AG09309 (cell line): ENCODE measurements at regions not wholly inside any gene's neighbourhood (a gene's known extent, or its start where the extent isn't known, plus 50 kb on each side); places are given as distances from the start of the nearest gene placed in this dataset.

Source experiments
- DNase-seq: peaks from one replicate; pipeline ENCODE4 v3.0.0-alpha.2; 2010; ENCODE audit warnings: low read depth
- H3K4me3 ChIP-seq: 2 replicates; pipeline ENCODE4 v1.5.1; 2011; ENCODE audit warnings: mild to moderate bottlenecking, low read depth, low read length, moderate library complexity; ENCODE audit not compliant: control insufficient read depth
- CTCF ChIP-seq: IDR thresholded peaks from 2 replicates; pipeline ENCODE4 v1.5.1; 2011; ENCODE audit warnings: mild to moderate bottlenecking, low read depth, low read length, inconsistent platforms; ENCODE audit not compliant: insufficient read depth, control insufficient read depth; ENCODE audit errors: missing control alignments

GRCh38 chr9:78539904-78540303 is 243.0 kb downstream of the PSAT1 start:
- peak; percentile 82 for DNase-seq
- no peak overlapping the region for H3K4me3 ChIP-seq
- TF ChIP-seq CTCF = no peak

- no peak overlapping the region for H3K4me3 ChIP-seq
- no peak for TF ChIP-seq CTCF
- no peak for DNase-seq
Measured at GRCh38 chr9:78541868-78542443, 245.0 kb downstream of the PSAT1 start.

GRCh38 chr9:78542491-78543181 is 245.7 kb downstream of the PSAT1 start:
- no peak overlapping the region for H3K4me3 ChIP-seq
- no peak for DNase-seq
- TF ChIP-seq CTCF = no peak

GRCh38 chr9:78543353-78543752 is 246.4 kb downstream of the PSAT1 start:
- DNase-seq = no peak
- no peak overlapping the region for H3K4me3 ChIP-seq
- no peak for TF ChIP-seq CTCF

- no peak overlapping the region for H3K4me3 ChIP-seq
- no peak for TF ChIP-seq CTCF
- no peak for DNase-seq
Measured at GRCh38 chr9:78544230-78544629, 247.3 kb downstream of the PSAT1 start.

- no peak for TF ChIP-seq CTCF
- no peak for DNase-seq
- no peak overlapping the region for H3K4me3 ChIP-seq
Measured at GRCh38 chr9:78547831-78548230, 250.9 kb downstream of the PSAT1 start.
